GM12872 (cell line): ENCODE measurements at regions not wholly inside any gene's neighbourhood (a gene's known extent, or its start where the extent isn't known, plus 50 kb on each side); places are given as distances from the start of the nearest gene placed in this dataset.

ENCODE experiments used
- TF ChIP-seq, protein P1 (sequence below): IDR thresholded peaks from 3 replicates; pipeline ENCODE4 v1.5.1; 2011; ENCODE audit warnings: low read depth, mild to moderate bottlenecking, low read length, moderate library complexity; ENCODE audit not compliant: insufficient read depth

DNA sequence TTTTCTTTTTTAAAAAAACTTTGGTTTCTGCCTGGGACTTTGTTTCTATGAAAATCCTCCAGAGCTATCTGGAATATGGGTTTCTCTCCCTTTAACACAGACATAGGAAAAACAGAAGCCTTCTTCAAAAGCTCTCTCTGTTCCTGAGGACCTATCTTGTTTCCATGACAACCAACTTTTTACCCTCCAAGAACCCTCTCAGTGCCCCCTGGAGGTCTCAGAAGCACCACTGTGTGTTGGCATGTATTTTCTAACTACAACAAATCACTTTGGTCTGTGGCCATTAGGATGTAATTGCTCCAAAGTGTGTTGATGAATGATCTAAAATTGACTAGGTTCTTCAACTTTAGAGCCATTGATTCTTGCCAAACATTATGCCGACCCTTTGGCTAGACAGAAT lies 1331.6 kb downstream of the ADGRL3 start:
- TF ChIP-seq, protein P1, sequence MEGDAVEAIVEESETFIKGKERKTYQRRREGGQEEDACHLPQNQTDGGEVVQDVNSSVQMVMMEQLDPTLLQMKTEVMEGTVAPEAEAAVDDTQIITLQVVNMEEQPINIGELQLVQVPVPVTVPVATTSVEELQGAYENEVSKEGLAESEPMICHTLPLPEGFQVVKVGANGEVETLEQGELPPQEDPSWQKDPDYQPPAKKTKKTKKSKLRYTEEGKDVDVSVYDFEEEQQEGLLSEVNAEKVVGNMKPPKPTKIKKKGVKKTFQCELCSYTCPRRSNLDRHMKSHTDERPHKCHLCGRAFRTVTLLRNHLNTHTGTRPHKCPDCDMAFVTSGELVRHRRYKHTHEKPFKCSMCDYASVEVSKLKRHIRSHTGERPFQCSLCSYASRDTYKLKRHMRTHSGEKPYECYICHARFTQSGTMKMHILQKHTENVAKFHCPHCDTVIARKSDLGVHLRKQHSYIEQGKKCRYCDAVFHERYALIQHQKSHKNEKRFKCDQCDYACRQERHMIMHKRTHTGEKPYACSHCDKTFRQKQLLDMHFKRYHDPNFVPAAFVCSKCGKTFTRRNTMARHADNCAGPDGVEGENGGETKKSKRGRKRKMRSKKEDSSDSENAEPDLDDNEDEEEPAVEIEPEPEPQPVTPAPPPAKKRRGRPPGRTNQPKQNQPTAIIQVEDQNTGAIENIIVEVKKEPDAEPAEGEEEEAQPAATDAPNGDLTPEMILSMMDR: no peak

DNA sequence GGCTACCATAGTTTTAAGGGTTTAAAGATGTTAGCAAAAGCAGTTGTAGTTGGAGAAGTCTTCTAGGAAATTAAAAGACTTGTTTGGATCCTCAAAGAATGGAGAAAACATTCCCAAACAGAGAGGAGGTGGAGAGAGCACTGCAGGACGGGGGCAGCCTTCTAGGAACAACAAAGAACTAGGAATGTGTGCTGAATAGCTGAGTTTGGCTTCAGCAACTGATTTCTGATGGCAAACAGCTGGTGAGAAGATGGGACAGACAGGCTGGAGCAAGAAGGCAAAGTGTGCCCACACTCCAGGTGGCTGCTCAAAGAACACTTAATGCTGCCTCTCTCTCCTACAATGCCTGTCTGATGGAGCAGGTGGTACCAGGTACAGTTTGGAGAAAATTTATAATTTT lies 1331.1 kb downstream of the ADGRL3 start:
- TF ChIP-seq, protein P1: no peak

DNA sequence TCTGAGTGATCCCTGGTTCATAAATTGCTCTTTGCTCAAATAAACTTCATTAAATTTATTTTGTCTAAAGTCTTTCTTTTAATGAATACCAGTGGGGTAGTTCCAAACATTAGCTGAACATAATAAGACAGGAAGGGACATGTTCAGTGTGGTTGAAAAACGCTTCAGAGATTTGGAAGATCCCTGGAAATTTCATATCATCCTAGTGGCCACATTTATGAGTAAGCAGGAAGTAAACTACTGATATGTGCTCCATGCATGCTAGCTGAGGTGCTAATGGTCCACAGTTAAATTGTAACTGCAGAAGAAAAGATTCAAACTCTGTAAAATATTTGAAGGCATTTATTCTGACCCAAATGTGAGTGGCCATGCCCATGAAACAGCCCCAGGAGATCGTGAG lies 1328.7 kb downstream of the ADGRL3 start:
- TF ChIP-seq, protein P1: no peak

DNA sequence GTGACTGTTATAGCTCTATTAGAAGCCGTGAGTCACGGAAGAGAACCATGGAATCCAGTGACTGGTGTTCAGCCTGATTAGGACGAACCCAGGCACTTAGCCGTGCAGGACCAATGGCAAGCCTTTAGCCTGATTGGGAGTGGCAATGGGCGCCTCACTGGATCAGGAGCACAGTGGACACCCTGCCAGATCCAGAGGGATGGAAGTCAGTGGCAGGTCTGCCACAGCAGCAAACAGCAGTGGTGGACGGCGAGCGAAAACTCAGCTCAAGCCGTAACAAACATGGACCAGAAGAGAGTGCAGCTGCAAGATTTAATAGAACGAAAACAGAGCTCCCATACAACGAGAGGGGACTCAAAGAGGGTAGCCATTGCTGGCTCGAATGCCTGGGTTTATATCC lies 1326.5 kb downstream of the ADGRL3 start:
- TF ChIP-seq, protein P1: no peak

DNA sequence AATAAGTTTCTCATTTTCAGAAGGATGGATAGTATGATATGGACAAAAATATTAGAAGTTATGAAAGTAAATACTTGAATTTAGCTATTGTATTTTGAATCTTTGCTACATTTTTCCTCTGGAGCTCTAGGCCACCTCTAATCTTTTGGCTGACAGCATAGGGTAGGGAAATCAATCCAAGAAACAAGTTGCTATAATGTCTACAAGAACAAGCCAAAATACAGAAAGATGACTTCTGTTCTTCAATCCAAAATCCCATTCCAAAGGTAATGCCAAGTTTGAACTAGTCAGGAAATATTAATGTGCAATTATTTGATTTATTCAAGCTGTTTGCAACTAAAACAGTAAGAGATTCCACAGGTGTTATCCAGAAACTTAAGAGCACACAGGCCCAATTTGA lies 1323.1 kb downstream of the ADGRL3 start:
- TF ChIP-seq, protein P1: no peak

DNA sequence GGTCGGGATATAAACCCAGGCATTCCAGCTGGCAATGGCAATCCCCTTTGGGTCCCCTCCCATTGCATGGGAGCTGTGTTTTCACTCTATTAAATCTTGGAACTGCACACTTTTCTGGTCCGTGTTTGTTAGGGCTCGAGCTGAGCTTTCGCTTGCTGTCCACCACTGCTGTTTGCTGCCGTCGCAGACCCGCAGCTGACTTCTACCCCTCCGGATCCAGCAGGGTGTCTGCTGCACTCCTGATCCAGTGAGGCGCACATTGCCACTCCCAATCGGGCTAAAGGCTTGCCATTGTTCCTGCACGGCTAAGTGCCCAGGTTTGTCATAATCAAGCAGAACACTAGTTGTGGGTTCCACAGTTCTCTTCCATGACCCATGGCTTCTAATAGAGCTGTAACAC lies 1322.1 kb downstream of the ADGRL3 start:
- TF ChIP-seq, protein P1: no peak

DNA sequence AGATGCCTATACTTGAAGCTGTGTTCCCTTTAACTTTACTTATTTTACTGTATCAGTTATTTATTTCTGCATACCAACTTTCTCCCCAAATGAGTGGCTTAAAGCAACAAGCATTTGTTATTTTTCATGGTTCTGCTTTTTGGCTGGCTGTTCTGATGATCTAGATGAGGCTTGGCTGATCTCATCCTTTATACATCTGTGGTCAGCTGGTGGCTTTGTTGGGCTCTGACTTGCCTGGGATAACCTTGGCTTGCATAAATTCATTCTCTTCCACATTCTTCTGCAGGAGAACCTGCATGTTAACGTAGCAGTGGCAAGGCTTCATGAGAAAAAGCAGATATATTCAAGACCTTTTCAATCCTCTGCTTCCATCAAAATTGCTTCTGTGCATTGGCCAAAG lies 1317.6 kb downstream of the ADGRL3 start:
- TF ChIP-seq, protein P1: no peak

DNA sequence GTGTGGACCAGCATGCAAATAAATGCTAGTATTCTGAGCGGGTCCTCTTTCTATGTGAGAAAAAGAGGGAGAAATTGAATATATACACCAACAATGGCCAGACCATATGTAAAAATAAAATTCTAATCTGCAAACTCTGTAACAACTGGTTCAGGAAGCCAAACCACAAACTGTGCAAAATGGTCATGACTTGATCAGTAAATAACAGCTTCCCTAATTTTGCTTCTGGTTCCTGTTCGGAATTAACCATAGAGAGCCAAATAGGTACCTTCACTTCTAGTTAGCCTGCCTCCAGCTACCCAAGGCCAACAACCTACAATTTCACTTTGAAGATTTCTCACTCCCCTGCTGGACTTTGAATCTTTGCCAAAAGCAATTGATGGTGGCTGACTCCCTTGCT lies 1313.2 kb downstream of the ADGRL3 start:
- TF ChIP-seq, protein P1: no peak
